K562 (cell line): ENCODE measurements at regions not wholly inside any gene's neighbourhood (a gene's known extent, or its start where the extent isn't known, plus 50 kb on each side); places are given as distances from the start of the nearest gene placed in this dataset.

Experiments
- CBX1 ChIP-seq: sonication (generic); IDR thresholded peaks from 2 replicates; pipeline ENCODE4 v1.6.1; 2016; ENCODE audit warnings: antibody characterized with exemption, low read depth, mild to moderate bottlenecking
- E2F5 ChIP-seq: sonication (generic); formaldehyde crosslinking; IDR thresholded peaks from 2 replicates; pipeline ENCODE4 v1.8.0; 2022; ENCODE audit warnings: mild to moderate bottlenecking, missing genetic modification reagents
- HIVEP1 ChIP-seq: fragments of 250-450 bp; sonication (Bioruptor Pico); IDR thresholded peaks from 2 replicates; pipeline ENCODE4 v1.4.0; 2020; ENCODE audit warnings: mild to moderate bottlenecking
- HLTF ChIP-seq: fragments of 450-650 bp; IDR thresholded peaks from 2 replicates; pipeline ENCODE4 v1.6.1; 2016
- KDM4B ChIP-seq, 2 experiments: fragments of 450-650 bp in 1 of 2; sonication (generic) in 1 of 2; IDR thresholded peaks; 2 replicates each; pipeline ENCODE4 v1.6.1; 2016 to 2017; ENCODE audit warnings: borderline replicate concordance in 2 of 2, antibody characterized with exemption in 1 of 2, low read depth in 1 of 2, mild to moderate bottlenecking in 1 of 2
- NR2C1 ChIP-seq, 2 experiments: fragments of 450-650 bp; IDR thresholded peaks; 2 replicates each; pipeline ENCODE4 v1.6.1; 2017; ENCODE audit warnings: mild to moderate bottlenecking in 2 of 2, antibody characterized with exemption in 1 of 2, inconsistent platforms in 1 of 2, missing compliant biosample characterization in 1 of 2, missing genetic modification characterization in 1 of 2
- NR4A1 ChIP-seq, 2 experiments: fragments of 250-450 bp in 1 of 2; fragments of 450-650 bp in 1 of 2; sonication (Bioruptor Pico) in 1 of 2; IDR thresholded peaks; 2 replicates each; pipeline versions ENCODE4 v1.4.0 to v1.6.1; 2016 to 2020; ENCODE audit warnings: mild to moderate bottlenecking in 2 of 2, missing compliant biosample characterization in 1 of 2, missing genetic modification characterization in 1 of 2, moderate library complexity in 1 of 2
- PCBP1 ChIP-seq: fragments of 200-400 bp; formaldehyde crosslinking; IDR thresholded peaks from 2 replicates; pipeline ENCODE4 v1.6.1; 2018; ENCODE audit warnings: mild to moderate bottlenecking, low read depth, low read length; ENCODE audit not compliant: poor library complexity, severe bottlenecking
- PYGO2 ChIP-seq: fragments of 450-650 bp; IDR thresholded peaks from 2 replicates; pipeline ENCODE4 v1.6.1; 2016; ENCODE audit warnings: mild to moderate bottlenecking, missing genetic modification characterization, moderate library complexity, missing compliant biosample characterization
- SRF ChIP-seq, 2 experiments: fragments of 250-450, 450-650 bp in 1 of 2; sonication (Bioruptor Pico) in 1 of 2; sonication (generic) in 1 of 2; formaldehyde crosslinking; IDR thresholded peaks; 2 replicates each; pipeline versions ENCODE4 v1.5.0 to v1.5.1; 2020 to 2022; ENCODE audit warnings: mild to moderate bottlenecking in 1 of 2, missing genetic modification reagents in 1 of 2
- TAF9B ChIP-seq: fragments of 450-650 bp; IDR thresholded peaks from 2 replicates; pipeline ENCODE4 v1.6.1; 2018; ENCODE audit warnings: mild to moderate bottlenecking; ENCODE audit not compliant: partially characterized antibody
- TBP ChIP-seq: optimal IDR thresholded peaks from 2 replicates; pipeline ENCODE3; 2011; ENCODE audit warnings: low read depth, low read length, improper control_type of control experiment
- XRCC5 ChIP-seq: fragments of 200-400 bp; formaldehyde crosslinking; IDR thresholded peaks from 2 replicates; pipeline ENCODE4 v1.6.1; 2017; ENCODE audit warnings: low read depth, mild to moderate bottlenecking, low read length
- ZBTB34 ChIP-seq: fragments of 250-450 bp; sonication (Bioruptor Pico); IDR thresholded peaks from 2 replicates; pipeline ENCODE4 v1.8.0; 2021; ENCODE audit warnings: mild to moderate bottlenecking, moderate library complexity
- ZFP1 ChIP-seq: fragments of 450-650 bp; formaldehyde crosslinking; IDR thresholded peaks from 2 replicates; pipeline ENCODE4 v1.4.0; 2020; ENCODE audit warnings: mild to moderate bottlenecking, mixed read lengths
- ZFP30 ChIP-seq: fragments of 250-450 bp; sonication (Bioruptor Pico); IDR thresholded peaks from 2 replicates; pipeline ENCODE4 v1.8.0; 2022; ENCODE audit warnings: moderate library complexity, mild to moderate bottlenecking, inconsistent platforms, borderline replicate concordance
- ZNF143 ChIP-seq: sonication (generic); formaldehyde crosslinking; IDR thresholded peaks from 2 replicates; pipeline ENCODE4 v1.9.0; 2022; ENCODE audit warnings: mild to moderate bottlenecking, missing genetic modification reagents
- ZNF197 ChIP-seq: fragments of 200-800 bp; sonication (Bioruptor generic); IDR thresholded peaks from 2 replicates; pipeline ENCODE4 v1.6.1; 2016; ENCODE audit warnings: low read depth, missing genetic modification characterization, missing compliant biosample characterization
- ZNF449 ChIP-seq: fragments of 250-450 bp; sonication (Bioruptor Pico); IDR thresholded peaks from 2 replicates; pipeline ENCODE4 v1.8.0; 2022; ENCODE audit warnings: moderate library complexity, mild to moderate bottlenecking, inconsistent platforms
- ZNF584 ChIP-seq: fragments of 200-800 bp; sonication (Bioruptor generic); IDR thresholded peaks from 2 replicates; pipeline ENCODE4 v1.6.1; 2016; ENCODE audit warnings: low read depth, mild to moderate bottlenecking, missing genetic modification characterization, missing compliant biosample characterization
- ZNF699 ChIP-seq: fragments of 250-450 bp; sonication (Bioruptor Pico); IDR thresholded peaks from 2 replicates; pipeline ENCODE4 v1.8.0; 2021; ENCODE audit warnings: mild to moderate bottlenecking, moderate library complexity; ENCODE audit not compliant: insufficient replicate concordance
- ZNF76 ChIP-seq: fragments of 250-450 bp; sonication (Bioruptor Pico); IDR thresholded peaks from 2 replicates; pipeline ENCODE4 v1.4.0; 2020; ENCODE audit warnings: mild to moderate bottlenecking, moderate library complexity, borderline replicate concordance

GRCh38 chr6:27132532-27133280 is 114.8 kb upstream of the PRSS16 start (continued):
- TF ChIP-seq ZFP1 (CRISPR knock-in tag) (no peak), TAF9B (peak; percentile 93), NR2C1 (IDR thresholded peaks at IDR 0.05) (peak; percentile 66; the same call in 1 of the 2 replicates), NR2C1 (tag; IDR thresholded peaks at IDR 0.05) (peak; percentile 79), ZBTB34 (no peak), ZNF143 (CRISPR knock-in tag) (peak; percentile 30; the same call in 1 of the 2 replicates), NR4A1 (CRISPR knock-in tag; IDR thresholded peaks at IDR 0.05) (no peak), NR4A1 (tag; IDR thresholded peaks at IDR 0.05) (no peak; the same call in 1 of the 2 replicates), TBP (no peak), HIVEP1 (no peak), PYGO2 (no peak), SRF (CRISPR knock-in tag; IDR thresholded peaks at IDR 0.05) (peak; percentile 6 to 44; a peak in 2 of 4 replicates), ZFP30 (CRISPR knock-in tag) (no peak), ZNF449 (no peak), HLTF (no peak), ZNF699 (CRISPR knock-in tag) (no peak), E2F5 (CRISPR knock-in tag) (peak; percentile 88), ZNF197 (no peak; the same call in none of the 2 replicates), ZNF76 (0 out of 2 replicates have a peak, but pooled peaks have one; percentile 19), PCBP1 (peak; percentile 100), CBX1 (peak; percentile 99; the same call in 1 of the 2 replicates), ZNF584 (no peak), KDM4B (IDR thresholded peaks at IDR 0.05; ENCODE audit: borderline replicate concordance in 2 of 2, low read depth in 1 of 2) (peak in 1 of 2 experiments; percentile 83; a peak in 1 of 4 replicates), XRCC5 (peak; percentile 79)
